GM18870 (cell line): ENCODE measurements at regions not wholly inside any gene's neighbourhood (a gene's known extent, or its start where the extent isn't known, plus 50 kb on each side); places are given as distances from the start of the nearest gene placed in this dataset.

Experiments used
- ATAC-seq: cut with Tn5 transposase; IDR thresholded peaks from one replicate; pipeline ENCODE4 v1.9.1; 2021; ENCODE audit warnings: moderate library complexity; ENCODE audit not compliant: unreplicated experiment

- no peak for ATAC-seq
Measured at GRCh38 chr3:178483704-178484103, 52.5 kb upstream of the KCNMB2 start.

DNA sequence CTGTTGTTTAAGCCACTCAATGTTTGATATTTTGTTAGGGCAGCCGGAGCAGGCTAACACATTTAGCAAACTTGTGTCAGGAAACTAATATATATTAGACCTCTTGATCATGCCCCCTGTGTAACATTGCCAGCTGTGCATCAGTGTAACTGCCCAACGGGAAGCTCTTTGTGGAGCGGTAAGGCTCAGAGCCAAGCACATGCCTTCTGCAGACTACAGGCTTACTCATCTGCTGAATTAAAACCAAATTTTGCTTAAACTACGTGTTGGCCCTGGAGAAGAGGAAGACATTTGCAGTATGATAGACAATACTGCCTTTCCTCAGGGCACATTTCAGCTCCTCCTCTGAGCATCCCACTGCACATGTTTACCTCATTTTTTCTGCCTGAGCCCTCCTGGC is 50.5 kb upstream of the KCNMB2 start:
- no peak for ATAC-seq
